Gastroesophageal sphincter (tissue), 3 donors: ENCODE measurements at regions not wholly inside any gene's neighbourhood (a gene's known extent, or its start where the extent isn't known, plus 50 kb on each side); places are given as distances from the start of the nearest gene placed in this dataset.

Source experiments
- POLR2A ChIP-seq, 2 donors: fragments of 450-650 bp; IDR thresholded peaks; one replicate each; pipeline ENCODE4 v1.6.1; 2017; ENCODE audit warnings: antibody characterized with exemption in 2 of 2, mild to moderate bottlenecking in 2 of 2, moderate library complexity in 1 of 2
- POLR2AphosphoS5 ChIP-seq: sonication (generic); formaldehyde crosslinking; IDR thresholded peaks from one replicate; pipeline ENCODE4 v1.6.1; 2017; ENCODE audit warnings: antibody characterized with exemption
- TF ChIP-seq, protein P1 (sequence below), 4 experiments: fragments of 200-600 bp in 2 of 4; fragments of 450-650 bp in 2 of 4; sonication (generic) in 1 of 4; IDR thresholded peaks; one replicate each; pipeline ENCODE4 v1.5.1; 2017 to 2019; ENCODE audit warnings: antibody characterized with exemption in 4 of 4, mild to moderate bottlenecking in 2 of 4, moderate library complexity in 2 of 4

DNA sequence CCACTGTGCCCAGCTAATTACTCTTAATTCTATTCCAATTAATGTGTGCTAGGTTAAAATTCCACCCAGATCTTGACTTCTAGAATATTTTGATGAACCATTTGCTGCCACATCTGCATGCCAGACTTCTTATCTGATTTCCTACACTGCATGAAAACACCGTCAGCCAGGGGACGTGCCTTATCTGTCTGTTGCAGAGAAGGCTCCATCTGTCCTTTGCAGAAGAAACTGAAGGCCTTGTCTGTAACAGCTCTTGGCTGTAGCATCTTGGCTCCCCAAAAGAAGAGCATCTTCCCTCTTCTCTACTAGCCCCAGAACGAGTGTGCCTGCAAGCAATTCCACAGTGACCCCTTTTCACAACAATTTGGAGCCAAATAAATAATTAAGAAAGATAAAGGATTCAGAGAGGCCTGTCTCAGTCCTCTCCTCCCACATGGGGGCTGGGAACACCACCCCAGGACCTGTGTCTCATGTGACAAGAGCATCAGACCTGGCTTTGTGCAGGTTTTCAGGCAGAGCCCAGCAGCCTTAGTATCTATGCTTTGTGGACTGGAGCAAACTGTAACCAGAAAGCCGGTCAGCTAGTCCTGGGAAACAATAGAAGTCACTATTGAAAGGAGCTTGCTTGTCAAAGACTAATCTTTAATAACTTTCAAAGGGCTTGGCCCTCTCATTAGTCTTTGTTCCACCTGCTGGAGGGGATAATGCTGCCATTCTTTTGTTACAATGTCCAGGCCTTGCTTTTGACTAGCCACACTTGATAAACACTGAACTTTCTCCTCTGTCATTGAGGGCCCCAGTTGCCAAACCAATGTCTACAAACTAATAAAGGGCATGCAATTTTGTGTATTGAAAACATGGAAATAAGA, 84.0 kb upstream of the NEUROD1 start:
- TF ChIP-seq, protein P1, sequence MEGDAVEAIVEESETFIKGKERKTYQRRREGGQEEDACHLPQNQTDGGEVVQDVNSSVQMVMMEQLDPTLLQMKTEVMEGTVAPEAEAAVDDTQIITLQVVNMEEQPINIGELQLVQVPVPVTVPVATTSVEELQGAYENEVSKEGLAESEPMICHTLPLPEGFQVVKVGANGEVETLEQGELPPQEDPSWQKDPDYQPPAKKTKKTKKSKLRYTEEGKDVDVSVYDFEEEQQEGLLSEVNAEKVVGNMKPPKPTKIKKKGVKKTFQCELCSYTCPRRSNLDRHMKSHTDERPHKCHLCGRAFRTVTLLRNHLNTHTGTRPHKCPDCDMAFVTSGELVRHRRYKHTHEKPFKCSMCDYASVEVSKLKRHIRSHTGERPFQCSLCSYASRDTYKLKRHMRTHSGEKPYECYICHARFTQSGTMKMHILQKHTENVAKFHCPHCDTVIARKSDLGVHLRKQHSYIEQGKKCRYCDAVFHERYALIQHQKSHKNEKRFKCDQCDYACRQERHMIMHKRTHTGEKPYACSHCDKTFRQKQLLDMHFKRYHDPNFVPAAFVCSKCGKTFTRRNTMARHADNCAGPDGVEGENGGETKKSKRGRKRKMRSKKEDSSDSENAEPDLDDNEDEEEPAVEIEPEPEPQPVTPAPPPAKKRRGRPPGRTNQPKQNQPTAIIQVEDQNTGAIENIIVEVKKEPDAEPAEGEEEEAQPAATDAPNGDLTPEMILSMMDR (IDR thresholded peaks at IDR 0.05) = no peak
- TF ChIP-seq POLR2A (IDR thresholded peaks at IDR 0.05) (no peak), POLR2AphosphoS5 (no peak)
